GM23248 (cell line): ENCODE measurements at regions not wholly inside any gene's neighbourhood (a gene's known extent, or its start where the extent isn't known, plus 50 kb on each side); places are given as distances from the start of the nearest gene placed in this dataset.

Experiments used
- DNase-seq: peaks from one replicate; pipeline ENCODE4 v3.0.0-alpha.2; 2015
- H2AFZ ChIP-seq: fragments of 200-600 bp; sonication (generic); 2 replicates; pipeline ENCODE4 v1.6.1; 2016; ENCODE audit warnings: antibody characterized with exemption
- H3F3A ChIP-seq: fragments of 200-600 bp; sonication (generic); 2 replicates; pipeline ENCODE4 v1.6.1; 2016; ENCODE audit warnings: mild to moderate bottlenecking, antibody characterized with exemption, mixed run types; ENCODE audit not compliant: insufficient read depth
- H3K27ac ChIP-seq: fragments of 200-600 bp; sonication (generic); 2 replicates; pipeline ENCODE4 v1.5.1; 2016; ENCODE audit warnings: mild to moderate bottlenecking
- H3K27me3 ChIP-seq: fragments of 200-600 bp; sonication (generic); replicated peaks from 2 replicates; pipeline ENCODE4 v1.6.1; 2016; ENCODE audit warnings: mild to moderate bottlenecking; ENCODE audit not compliant: insufficient read depth
- H3K36me3 ChIP-seq: fragments of 200-600 bp; sonication (generic); 2 replicates; pipeline ENCODE4 v1.6.1; 2016; ENCODE audit warnings: low read depth, mild to moderate bottlenecking
- H3K4me1 ChIP-seq: fragments of 200-600 bp; sonication (generic); 2 replicates; pipeline ENCODE4 v1.6.1; 2016; ENCODE audit warnings: mild to moderate bottlenecking; ENCODE audit not compliant: insufficient read depth
- H3K4me2 ChIP-seq: fragments of 200-600 bp; sonication (generic); one replicate; pipeline ENCODE4 v1.6.1; 2016; ENCODE audit warnings: mild to moderate bottlenecking; ENCODE audit not compliant: unreplicated experiment
- H3K4me3 ChIP-seq: fragments of 200-600 bp; sonication (generic); 2 replicates; pipeline ENCODE4 v1.5.1; 2016; ENCODE audit warnings: mild to moderate bottlenecking
- H3K79me2 ChIP-seq: fragments of 200-600 bp; sonication (generic); 2 replicates; pipeline ENCODE4 v1.6.1; 2016; ENCODE audit warnings: mild to moderate bottlenecking; ENCODE audit not compliant: insufficient read depth
- H3K9ac ChIP-seq: fragments of 200-600 bp; sonication (generic); 2 replicates; pipeline ENCODE4 v1.6.1; 2016; ENCODE audit warnings: mild to moderate bottlenecking
- H3K9me2 ChIP-seq: fragments of 200-600 bp; sonication (generic); 2 replicates; pipeline ENCODE4 v1.6.1; 2016; ENCODE audit warnings: mixed run types, mild to moderate bottlenecking, moderate library complexity; ENCODE audit not compliant: insufficient read depth
- H3K9me3 ChIP-seq: fragments of 200-600 bp; sonication (generic); one replicate; pipeline ENCODE4 v1.6.1; 2017; ENCODE audit warnings: low read depth
- H4K20me1 ChIP-seq: fragments of 200-600 bp; sonication (generic); 2 replicates; pipeline ENCODE4 v1.6.0; 2016; ENCODE audit not compliant: insufficient read depth
- EZH2 ChIP-seq: fragments of 200-600 bp; sonication (generic); IDR thresholded peaks from 2 replicates; pipeline ENCODE4 v1.6.1; 2018; ENCODE audit warnings: antibody characterized with exemption, mild to moderate bottlenecking; ENCODE audit not compliant: insufficient read depth, poor library complexity, severe bottlenecking
- EZH2phosphoT487 ChIP-seq: fragments of 200-600 bp; sonication (generic); IDR thresholded peaks from 2 replicates; pipeline ENCODE4 v1.6.1; 2018; ENCODE audit warnings: antibody characterized with exemption, moderate library complexity, mild to moderate bottlenecking, low read depth; ENCODE audit not compliant: insufficient read depth
- WGBS, 2 experiments: methylation state at CpG; one replicate each; pipeline ENCODE4 v1.1.6; 2015 to 2017; ENCODE audit warnings: low lambda C conversion rate in 2 of 2, low coverage in 1 of 2; ENCODE audit errors: missing lambda C conversion rate in 2 of 2; 5-methylcytosine and 5-hydroxymethylcytosine counted together
- in situ Hi-C: fragments of 300-500 bp; cut with MboI; formaldehyde crosslinking; loops from 2 replicates; pipeline ENCODE4 v1.15.0; 2020

- no peak for TF ChIP-seq EZH2
- TF ChIP-seq EZH2phosphoT487: no peak
- H3K9ac ChIP-seq: no peak overlapping the region
- no peaks in the 10 kb centered on the region for H3K9me3 ChIP-seq
- H3F3A ChIP-seq: no peaks in the 10 kb centered on the region
- 9 to 12% methylated on average over 5 of the region's 5 CpGs for WGBS, 2 experiments
- no peaks in the 10 kb centered on the region for H4K20me1 ChIP-seq
- no peaks in the 10 kb centered on the region for H3K79me2 ChIP-seq
- no peaks in the 10 kb centered on the region for H3K27me3 ChIP-seq
- no peaks in the 10 kb centered on the region for H3K4me1 ChIP-seq
- no peaks in the 10 kb centered on the region for H3K36me3 ChIP-seq
- H2AFZ ChIP-seq: no peak overlapping the region
- H3K4me3 ChIP-seq: no peak overlapping the region
- in situ Hi-C loops: no loop called here
- H3K4me2 ChIP-seq: no peak overlapping the region
- DNase-seq: no peak
- H3K9me2 ChIP-seq: no peaks in the 10 kb centered on the region
- H3K27ac ChIP-seq: no peak overlapping the region
Observed at GRCh38 chr6:91653895-91654294, 1067.0 kb upstream of the MAP3K7 start.

- no peak overlapping the region for H3K27ac ChIP-seq
- no peaks in the 10 kb centered on the region for H3K9me2 ChIP-seq
- H3K27me3 ChIP-seq: no peaks in the 10 kb centered on the region
- H3K4me2 ChIP-seq: no peak overlapping the region
- no peaks in the 10 kb centered on the region for H3K4me1 ChIP-seq
- WGBS, 2 experiments: 27 to 31% methylated on average over 6 of the region's 6 CpGs
- H3K36me3 ChIP-seq: no peaks in the 10 kb centered on the region
- H2AFZ ChIP-seq: no peak overlapping the region
- TF ChIP-seq EZH2 (no peak), EZH2phosphoT487 (no peak)
- DNase-seq: no peak
- H4K20me1 ChIP-seq: no peaks in the 10 kb centered on the region
- no peak overlapping the region for H3K9ac ChIP-seq
- H3K4me3 ChIP-seq: no peak overlapping the region
- in situ Hi-C loops: no loop called here
- no peaks in the 10 kb centered on the region for H3K79me2 ChIP-seq
- no peaks in the 10 kb centered on the region for H3K9me3 ChIP-seq
- no peaks in the 10 kb centered on the region for H3F3A ChIP-seq
Observed at GRCh38 chr6:91653076-91653723, 1066.3 kb upstream of the MAP3K7 start.

GRCh38 chr6:91646649-91647048, 1059.8 kb upstream of the MAP3K7 start:
- H3K27ac ChIP-seq: no peak overlapping the region
- no peaks in the 10 kb centered on the region for H4K20me1 ChIP-seq
- no peaks in the 10 kb centered on the region for H3K79me2 ChIP-seq
- WGBS, 2 experiments: 0% methylated on average over 1 of the region's 1 CpG
- H3F3A ChIP-seq: no peaks in the 10 kb centered on the region
- in situ Hi-C loops: no loop called here
- no peak overlapping the region for H3K4me2 ChIP-seq
- H3K27me3 ChIP-seq: no peaks in the 10 kb centered on the region
- no peak overlapping the region for H3K9ac ChIP-seq
- H3K4me1 ChIP-seq: no peaks in the 10 kb centered on the region
- no peak overlapping the region for H2AFZ ChIP-seq
- H3K9me2 ChIP-seq: no peaks in the 10 kb centered on the region
- DNase-seq: no peak
- H3K4me3 ChIP-seq: no peak overlapping the region
- TF ChIP-seq EZH2phosphoT487 (no peak), EZH2 (no peak)
- H3K9me3 ChIP-seq: peaks cover 4% of the 10 kb centered on the region
- no peaks in the 10 kb centered on the region for H3K36me3 ChIP-seq

GRCh38 chr6:91645811-91646210, 1058.9 kb upstream of the MAP3K7 start:
- no peaks in the 10 kb centered on the region for H3K4me1 ChIP-seq
- no peaks in the 10 kb centered on the region for H3F3A ChIP-seq
- H3K27ac ChIP-seq: no peak overlapping the region
- H4K20me1 ChIP-seq: no peaks in the 10 kb centered on the region
- 25 to 28% methylated on average over 2 of the region's 2 CpGs for WGBS, 2 experiments
- TF ChIP-seq EZH2 (no peak), EZH2phosphoT487 (no peak)
- no peak overlapping the region for H3K4me3 ChIP-seq
- H3K79me2 ChIP-seq: no peaks in the 10 kb centered on the region
- no peak overlapping the region for H2AFZ ChIP-seq
- H3K9me2 ChIP-seq: no peaks in the 10 kb centered on the region
- no peak for DNase-seq
- H3K27me3 ChIP-seq: no peaks in the 10 kb centered on the region
- H3K4me2 ChIP-seq: no peak overlapping the region
- H3K9ac ChIP-seq: no peak overlapping the region
- peaks cover 4% of the 10 kb centered on the region for H3K9me3 ChIP-seq
- H3K36me3 ChIP-seq: no peaks in the 10 kb centered on the region
- in situ Hi-C loops: no loop called here

GRCh38 chr6:91637217-91637616, 1050.3 kb upstream of the MAP3K7 start:
- 0 to 7% methylated on average over 1 of the region's 1 CpG for WGBS, 2 experiments
- H3K9me2 ChIP-seq: no peaks in the 10 kb centered on the region
- no peaks in the 10 kb centered on the region for H3K79me2 ChIP-seq
- no peak overlapping the region for H3K27ac ChIP-seq
- H3K9me3 ChIP-seq: no peaks in the 10 kb centered on the region
- no peaks in the 10 kb centered on the region for H3F3A ChIP-seq
- H3K4me1 ChIP-seq: no peaks in the 10 kb centered on the region
- DNase-seq: no peak
- no peaks in the 10 kb centered on the region for H3K36me3 ChIP-seq
- H3K27me3 ChIP-seq: no peaks in the 10 kb centered on the region
- H3K9ac ChIP-seq: no peak overlapping the region
- in situ Hi-C loops: no loop called here
- H3K4me3 ChIP-seq: no peak overlapping the region
- H2AFZ ChIP-seq: no peak overlapping the region
- TF ChIP-seq EZH2 (no peak), EZH2phosphoT487 (no peak)
- H4K20me1 ChIP-seq: no peaks in the 10 kb centered on the region
- no peak overlapping the region for H3K4me2 ChIP-seq
